ENCODE measurements at regions not wholly inside any gene's neighbourhood (a gene's known extent, or its start where the extent isn't known, plus 50 kb on each side); places are given as distances from the start of the nearest gene placed in this dataset.
A peak's percentile ranks its signal among the peaks of the same experiment; 100 is the strongest.

DNA sequence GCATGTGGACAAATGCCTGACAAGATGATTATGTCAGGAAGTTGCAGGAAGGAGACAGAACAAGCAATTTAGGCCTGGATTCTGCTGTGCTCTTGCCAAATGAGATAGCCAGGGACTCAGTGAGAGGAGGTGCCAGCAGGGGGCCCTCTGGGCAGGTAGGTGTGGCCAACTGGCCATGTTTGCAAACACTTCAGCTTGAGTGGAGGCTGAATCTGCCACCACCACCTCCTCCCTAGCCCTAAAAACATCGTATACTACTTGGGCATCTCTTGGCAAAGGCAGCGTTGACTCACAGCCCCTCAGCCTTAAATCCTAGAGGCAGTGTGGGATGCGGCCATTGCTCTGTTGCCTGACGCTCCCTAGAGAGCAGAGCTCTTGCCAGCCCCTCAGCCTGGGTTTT is 95.1 kb upstream of the PLET1 start:
- peaks cover 2% of the 10 kb centered on the region for H3K27me3 ChIP-seq (ENCODE audit: control insufficient read depth, insufficient read depth, low read length)
- no peak overlapping the region for H3K27ac ChIP-seq (ENCODE audit: low read length)
- WGBS (ENCODE audit: insufficient coverage, low lambda C conversion rate): no CpG with 5 or more reads among the region's 4 CpGs
- H3K36me3 ChIP-seq (ENCODE audit: control insufficient read depth, insufficient read depth, low read length): no peaks in the 10 kb centered on the region
- DNase-seq: no peak
- H3K4me3 ChIP-seq (ENCODE audit: low read length): no peak overlapping the region
- H3K4me1 ChIP-seq (ENCODE audit: control insufficient read depth, insufficient read depth, low read length): no peaks in the 10 kb centered on the region
- H3K9me3 ChIP-seq (ENCODE audit: control insufficient read depth, low read depth, low read length): no peaks in the 10 kb centered on the region

DNA sequence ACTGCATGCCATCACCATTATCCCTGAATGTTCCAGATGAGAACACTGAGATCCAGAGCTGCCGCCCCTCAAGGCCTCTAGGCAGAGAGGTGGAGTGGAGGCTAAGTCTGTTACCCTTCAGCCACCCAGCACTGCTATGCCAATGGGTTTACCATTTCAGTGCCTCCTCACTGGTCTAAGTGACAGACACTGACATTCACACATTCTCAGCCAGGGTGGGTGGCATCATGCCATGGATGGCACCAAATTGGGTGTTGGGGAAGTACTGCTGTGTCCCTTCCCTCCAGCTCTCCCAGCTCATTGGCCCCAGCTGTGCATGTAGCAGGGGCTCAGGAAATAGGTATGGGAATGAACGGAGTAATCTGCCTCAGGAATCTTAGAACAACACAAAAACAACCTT is 96.8 kb upstream of the PLET1 start:
- no peak overlapping the region for H3K4me3 ChIP-seq (ENCODE audit: low read length)
- H3K4me1 ChIP-seq (ENCODE audit: control insufficient read depth, insufficient read depth, low read length): no peaks in the 10 kb centered on the region
- WGBS (ENCODE audit: insufficient coverage, low lambda C conversion rate): no CpG with 5 or more reads among the region's 2 CpGs
- no peak for DNase-seq
- no peaks in the 10 kb centered on the region for H3K36me3 ChIP-seq (ENCODE audit: control insufficient read depth, insufficient read depth, low read length)
- peaks cover 2% of the 10 kb centered on the region for H3K27me3 ChIP-seq (ENCODE audit: control insufficient read depth, insufficient read depth, low read length)
- H3K9me3 ChIP-seq (ENCODE audit: control insufficient read depth, low read depth, low read length): no peaks in the 10 kb centered on the region
- H3K27ac ChIP-seq (ENCODE audit: low read length): no peak overlapping the region

DNA sequence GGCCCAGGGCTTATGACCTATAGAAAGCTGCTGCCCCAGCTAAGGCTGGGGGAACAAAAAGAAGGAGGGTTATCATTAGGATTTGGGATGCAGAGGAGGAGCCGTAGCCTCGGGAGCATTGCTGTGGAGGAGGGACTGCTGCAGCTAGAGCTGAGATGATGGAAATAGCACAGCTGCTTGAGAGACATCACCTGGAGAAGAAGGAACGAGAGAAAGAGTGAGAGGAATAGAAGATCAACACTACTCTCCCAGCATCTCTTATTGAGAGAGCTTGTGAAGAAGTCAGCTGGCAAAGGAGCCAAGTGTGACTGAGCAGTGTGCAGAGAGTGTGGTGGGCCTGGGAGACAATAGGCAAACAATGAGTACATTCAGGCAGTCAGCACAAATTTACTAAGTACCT is 100.7 kb upstream of the PLET1 start:
- Histone ChIP-seq H3K36me3 (ENCODE audit: control insufficient read depth, insufficient read depth, low read length) (no peaks in the 10 kb centered on the region), H3K27me3 (ENCODE audit: control insufficient read depth, insufficient read depth, low read length) (no peaks in the 10 kb centered on the region), H3K9me3 (ENCODE audit: control insufficient read depth, low read depth, low read length) (no peaks in the 10 kb centered on the region), H3K4me1 (ENCODE audit: control insufficient read depth, insufficient read depth, low read length) (no peaks in the 10 kb centered on the region), H3K4me3 (ENCODE audit: low read length) (no peak overlapping the region), H3K27ac (ENCODE audit: low read length) (no peak overlapping the region)
- 93% methylated on average over 2 of the region's 3 CpGs for WGBS (ENCODE audit: insufficient coverage, low lambda C conversion rate)
- no peak for DNase-seq

DNA sequence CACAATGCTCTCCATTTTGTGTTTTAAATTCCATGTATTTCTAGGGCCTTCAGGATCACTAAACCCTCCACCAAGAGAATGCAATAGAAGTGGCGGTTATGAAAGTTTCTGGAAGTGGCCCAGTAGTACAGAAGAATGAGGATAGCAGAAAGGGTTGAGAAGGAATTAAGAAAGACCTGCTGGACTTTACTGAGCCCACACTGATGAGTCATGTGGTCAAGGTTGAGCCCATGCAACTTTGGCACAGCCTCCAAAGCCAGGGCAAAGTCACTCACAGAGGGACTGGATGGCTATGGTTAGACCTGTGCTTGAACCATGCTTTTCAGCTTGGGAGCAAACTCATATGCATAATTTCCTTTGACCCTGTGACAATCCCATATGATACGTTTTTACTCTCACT is 102.9 kb upstream of the PLET1 start:
- no peak for DNase-seq
- H3K27me3 ChIP-seq (ENCODE audit: control insufficient read depth, insufficient read depth, low read length): no peaks in the 10 kb centered on the region
- 100% methylated on average over 1 of the region's 2 CpGs for WGBS (ENCODE audit: insufficient coverage, low lambda C conversion rate)
- no peaks in the 10 kb centered on the region for H3K4me1 ChIP-seq (ENCODE audit: control insufficient read depth, insufficient read depth, low read length)
- H3K9me3 ChIP-seq (ENCODE audit: control insufficient read depth, low read depth, low read length): no peaks in the 10 kb centered on the region
- no peaks in the 10 kb centered on the region for H3K36me3 ChIP-seq (ENCODE audit: control insufficient read depth, insufficient read depth, low read length)
- no peak overlapping the region for H3K4me3 ChIP-seq (ENCODE audit: low read length)
- no peak overlapping the region for H3K27ac ChIP-seq (ENCODE audit: low read length)

DNA sequence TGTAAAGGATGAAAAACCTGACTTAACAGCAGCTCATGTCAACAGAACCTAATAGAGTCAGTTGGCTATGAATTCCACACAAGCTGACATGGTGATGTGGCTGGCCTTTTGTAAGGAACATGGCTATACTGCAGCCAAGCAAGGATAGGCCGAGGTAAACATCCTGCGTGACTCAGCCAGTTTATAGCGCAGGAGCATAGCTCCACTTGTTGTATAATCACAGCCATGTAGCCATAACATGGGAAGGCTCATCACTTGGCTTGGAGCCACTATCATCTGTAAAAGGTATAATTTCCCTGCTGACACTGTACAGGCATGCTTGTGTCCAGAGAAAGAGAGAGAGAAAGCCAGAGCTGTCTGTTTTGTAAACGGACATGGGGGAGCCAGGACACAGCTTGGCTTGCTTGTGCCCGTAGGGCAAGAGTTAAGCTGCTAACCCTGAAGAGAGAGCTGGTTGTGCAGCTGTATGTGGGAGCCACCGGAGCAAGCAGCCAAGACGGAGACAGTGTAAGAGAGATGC is 104.4 kb upstream of the PLET1 start:
- H3K4me3 ChIP-seq (ENCODE audit: low read length): no peak overlapping the region
- H3K4me1 ChIP-seq (ENCODE audit: control insufficient read depth, insufficient read depth, low read length): no peaks in the 10 kb centered on the region
- WGBS (ENCODE audit: insufficient coverage, low lambda C conversion rate): no CpG with 5 or more reads among the region's 7 CpGs
- H3K27me3 ChIP-seq (ENCODE audit: control insufficient read depth, insufficient read depth, low read length): no peaks in the 10 kb centered on the region
- no peaks in the 10 kb centered on the region for H3K9me3 ChIP-seq (ENCODE audit: control insufficient read depth, low read depth, low read length)
- DNase-seq: peak; percentile 54 to 57
- H3K36me3 ChIP-seq (ENCODE audit: control insufficient read depth, insufficient read depth, low read length): no peaks in the 10 kb centered on the region
- peak overlapping the region; percentile 40 for H3K27ac ChIP-seq (ENCODE audit: low read length)

DNA sequence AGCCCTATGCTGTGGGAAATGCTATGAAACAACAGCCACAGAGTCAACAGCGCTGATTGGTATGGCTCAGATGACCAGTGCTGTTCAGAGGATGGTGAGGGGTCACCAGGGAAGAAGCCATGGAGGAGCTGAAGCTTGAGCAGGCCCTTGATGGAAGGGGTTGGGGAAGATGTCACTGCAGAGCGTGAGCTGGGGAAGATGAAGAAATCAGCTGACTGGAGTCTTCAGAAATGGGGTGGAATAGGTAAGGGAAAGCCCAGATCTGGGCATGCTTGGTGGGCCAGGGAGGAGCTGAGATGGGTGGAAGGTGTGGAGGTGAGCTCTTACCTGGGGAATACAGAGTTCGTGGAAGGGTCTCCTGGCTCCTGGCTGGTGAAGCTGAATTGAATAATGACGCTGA is 105.4 kb upstream of the PLET1 start:
- Histone ChIP-seq H3K36me3 (ENCODE audit: control insufficient read depth, insufficient read depth, low read length) (no peaks in the 10 kb centered on the region), H3K4me1 (ENCODE audit: control insufficient read depth, insufficient read depth, low read length) (no peaks in the 10 kb centered on the region), H3K27ac (ENCODE audit: low read length) (no peak overlapping the region), H3K4me3 (ENCODE audit: low read length) (no peak overlapping the region), H3K9me3 (ENCODE audit: control insufficient read depth, low read depth, low read length) (no peaks in the 10 kb centered on the region), H3K27me3 (ENCODE audit: control insufficient read depth, insufficient read depth, low read length) (no peaks in the 10 kb centered on the region)
- WGBS (ENCODE audit: insufficient coverage, low lambda C conversion rate): no CpG with 5 or more reads among the region's 4 CpGs
- no peak for DNase-seq

DNA sequence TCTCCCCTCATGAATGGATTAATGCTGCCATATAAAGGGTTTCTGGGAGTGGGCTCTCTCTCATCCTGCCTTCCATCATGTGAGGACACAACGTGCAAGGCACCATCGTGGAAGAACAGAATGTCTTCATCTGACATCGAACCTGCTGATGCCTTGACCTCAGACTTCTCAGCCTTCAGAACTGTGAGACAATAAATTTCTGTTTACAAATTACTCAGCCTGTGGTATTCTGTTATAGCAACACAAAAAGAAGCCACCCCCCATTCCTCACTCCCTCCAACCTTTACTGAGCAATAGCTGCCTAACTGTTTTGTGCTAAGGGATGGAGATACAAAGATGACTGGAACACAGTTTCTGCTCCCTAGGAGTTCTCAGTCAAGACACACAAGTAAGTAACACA is 106.1 kb upstream of the PLET1 start:
- Histone ChIP-seq H3K36me3 (ENCODE audit: control insufficient read depth, insufficient read depth, low read length) (no peaks in the 10 kb centered on the region), H3K4me3 (ENCODE audit: low read length) (no peak overlapping the region), H3K4me1 (ENCODE audit: control insufficient read depth, insufficient read depth, low read length) (no peaks in the 10 kb centered on the region), H3K27ac (ENCODE audit: low read length) (no peak overlapping the region), H3K27me3 (ENCODE audit: control insufficient read depth, insufficient read depth, low read length) (no peaks in the 10 kb centered on the region), H3K9me3 (ENCODE audit: control insufficient read depth, low read depth, low read length) (no peaks in the 10 kb centered on the region)
- WGBS (ENCODE audit: insufficient coverage, low lambda C conversion rate): no CpG with 5 or more reads among the region's 3 CpGs
- no peak for DNase-seq

DNA sequence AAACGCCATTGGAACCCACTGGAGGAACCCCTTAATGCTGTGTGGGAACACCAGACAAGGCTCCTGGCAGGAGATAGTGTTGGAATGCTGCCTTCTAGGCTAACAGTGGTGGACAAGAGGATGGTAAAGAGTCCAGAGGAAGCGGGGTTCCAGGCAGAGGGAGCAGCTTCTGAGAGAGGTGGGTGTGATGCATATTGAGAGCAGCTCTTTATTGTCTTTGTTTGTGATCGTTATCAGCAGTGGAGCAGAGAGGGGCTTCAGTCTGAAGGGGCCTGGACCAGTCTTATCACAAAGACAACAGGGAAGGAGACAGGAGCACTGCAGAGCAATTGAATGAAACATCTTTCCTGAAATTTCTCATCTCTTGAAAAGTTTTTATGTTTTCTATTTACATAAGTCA is 106.8 kb upstream of the PLET1 start:
- DNase-seq: no peak
- WGBS (ENCODE audit: insufficient coverage, low lambda C conversion rate): no CpG with 5 or more reads among the region's 3 CpGs
- Histone ChIP-seq H3K27me3 (ENCODE audit: control insufficient read depth, insufficient read depth, low read length) (no peaks in the 10 kb centered on the region), H3K4me1 (ENCODE audit: control insufficient read depth, insufficient read depth, low read length) (no peaks in the 10 kb centered on the region), H3K27ac (ENCODE audit: low read length) (no peak overlapping the region), H3K4me3 (ENCODE audit: low read length) (no peak overlapping the region), H3K36me3 (ENCODE audit: control insufficient read depth, insufficient read depth, low read length) (no peaks in the 10 kb centered on the region), H3K9me3 (ENCODE audit: control insufficient read depth, low read depth, low read length) (no peaks in the 10 kb centered on the region)

DNA sequence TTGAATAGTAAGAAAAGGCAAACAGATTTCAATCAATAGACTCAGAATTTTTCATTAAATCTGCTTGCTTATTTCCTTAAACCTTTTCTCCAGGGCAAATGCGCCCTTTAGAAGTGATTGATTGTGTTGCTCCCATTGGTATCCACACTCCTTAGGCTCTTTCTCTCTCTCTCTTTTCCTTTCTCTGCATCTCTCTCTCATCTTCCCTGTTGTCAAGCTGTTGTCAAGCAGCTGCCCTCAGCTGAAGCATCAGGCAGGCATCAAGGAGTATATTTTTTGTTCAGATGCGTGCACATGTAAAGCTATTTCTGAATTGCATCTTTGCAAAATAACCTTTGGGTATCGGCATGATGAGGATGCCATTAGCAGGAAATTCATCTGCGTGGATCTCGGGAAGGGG is 107.2 kb upstream of the PLET1 start:
- no peak for DNase-seq
- 89% methylated on average over 4 of the region's 5 CpGs for WGBS (ENCODE audit: insufficient coverage, low lambda C conversion rate)
- H3K4me1 ChIP-seq (ENCODE audit: control insufficient read depth, insufficient read depth, low read length): no peaks in the 10 kb centered on the region
- H3K27ac ChIP-seq (ENCODE audit: low read length): no peak overlapping the region
- no peaks in the 10 kb centered on the region for H3K36me3 ChIP-seq (ENCODE audit: control insufficient read depth, insufficient read depth, low read length)
- H3K9me3 ChIP-seq (ENCODE audit: control insufficient read depth, low read depth, low read length): no peaks in the 10 kb centered on the region
- H3K4me3 ChIP-seq (ENCODE audit: low read length): no peak overlapping the region
- no peaks in the 10 kb centered on the region for H3K27me3 ChIP-seq (ENCODE audit: control insufficient read depth, insufficient read depth, low read length)

DNA sequence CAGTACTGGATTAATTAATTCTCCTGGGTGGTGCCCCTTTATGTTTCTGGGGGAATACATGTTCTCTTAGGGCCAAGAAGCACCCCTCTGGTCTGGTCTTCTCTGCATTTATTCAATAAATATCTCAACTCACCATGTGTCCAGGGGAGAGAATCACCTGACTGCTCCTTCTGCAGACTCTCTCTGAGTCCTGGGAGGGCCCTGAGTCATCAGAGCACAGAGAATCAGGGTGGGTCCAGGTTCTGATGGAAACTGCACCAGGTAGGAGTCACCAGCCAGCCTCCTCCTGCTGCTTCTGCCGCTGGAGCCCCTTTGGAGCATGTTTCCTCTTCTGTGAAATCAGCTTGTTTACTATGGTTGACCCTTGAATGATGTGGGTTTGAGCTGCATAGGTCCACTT is 107.7 kb upstream of the PLET1 start:
- no peak overlapping the region for H3K27ac ChIP-seq (ENCODE audit: low read length)
- no peaks in the 10 kb centered on the region for H3K4me1 ChIP-seq (ENCODE audit: control insufficient read depth, insufficient read depth, low read length)
- H3K27me3 ChIP-seq (ENCODE audit: control insufficient read depth, insufficient read depth, low read length): no peaks in the 10 kb centered on the region
- no peak for DNase-seq
- H3K9me3 ChIP-seq (ENCODE audit: control insufficient read depth, low read depth, low read length): no peaks in the 10 kb centered on the region
- no peak overlapping the region for H3K4me3 ChIP-seq (ENCODE audit: low read length)
- H3K36me3 ChIP-seq (ENCODE audit: control insufficient read depth, insufficient read depth, low read length): no peaks in the 10 kb centered on the region
- WGBS (ENCODE audit: insufficient coverage, low lambda C conversion rate): no CpG with 5 or more reads among the region's 1 CpG

DNA sequence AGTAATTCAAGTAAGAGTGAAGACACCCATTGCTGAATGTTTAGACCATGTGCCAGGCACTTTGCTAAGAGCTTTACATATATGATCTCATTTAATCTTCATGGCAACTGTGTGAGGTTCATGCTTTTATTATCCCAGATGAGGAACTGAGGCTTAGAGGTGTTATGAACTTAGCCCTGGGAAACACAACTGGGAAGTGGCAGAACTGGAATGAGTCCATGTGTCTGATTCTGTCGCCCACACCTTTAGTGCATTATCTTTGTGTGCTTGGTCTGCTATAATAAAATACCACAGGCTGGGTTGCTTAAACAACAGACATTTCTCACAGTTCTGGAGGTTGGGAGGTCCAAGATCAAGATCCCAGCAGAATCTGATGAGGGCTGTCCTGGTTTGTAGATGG is 108.7 kb upstream of the PLET1 start:
- H3K4me1 ChIP-seq (ENCODE audit: control insufficient read depth, insufficient read depth, low read length): no peaks in the 10 kb centered on the region
- H3K27me3 ChIP-seq (ENCODE audit: control insufficient read depth, insufficient read depth, low read length): no peaks in the 10 kb centered on the region
- WGBS (ENCODE audit: insufficient coverage, low lambda C conversion rate): no CpG with 5 or more reads among the region's 1 CpG
- H3K36me3 ChIP-seq (ENCODE audit: control insufficient read depth, insufficient read depth, low read length): no peaks in the 10 kb centered on the region
- H3K9me3 ChIP-seq (ENCODE audit: control insufficient read depth, low read depth, low read length): no peaks in the 10 kb centered on the region
- no peak for DNase-seq
- no peak overlapping the region for H3K27ac ChIP-seq (ENCODE audit: low read length)
- no peak overlapping the region for H3K4me3 ChIP-seq (ENCODE audit: low read length)

Measured in large intestine (tissue), 3 donors.